ENCODE measurements at regions not wholly inside any gene's neighbourhood (a gene's known extent, or its start where the extent isn't known, plus 50 kb on each side); places are given as distances from the start of the nearest gene placed in this dataset.
A peak's percentile ranks its signal among the peaks of the same experiment; 100 is the strongest.

GRCh38 chr9:95822583-95823431 is 52.7 kb upstream of the ERCC6L2 start:
- in situ Hi-C loops (cut with HindIII; ENCODE audit: low pct_unique_long_range_greater_than_20kb, low sequenced_read_pairs): no loop called here
- peak; percentile 91 for DNase-seq (ENCODE audit: low read depth)

GRCh38 chr9:95822015-95822414 is 53.5 kb upstream of the ERCC6L2 start:
- in situ Hi-C loops (cut with HindIII; ENCODE audit: low pct_unique_long_range_greater_than_20kb, low sequenced_read_pairs): no loop called here
- no peak for DNase-seq (ENCODE audit: low read depth)

GRCh38 chr9:95820074-95820473 is 55.4 kb upstream of the ERCC6L2 start:
- in situ Hi-C loops (cut with HindIII; ENCODE audit: low pct_unique_long_range_greater_than_20kb, low sequenced_read_pairs): no loop called here
- no peak for DNase-seq (ENCODE audit: low read depth)

- DNase-seq (ENCODE audit: low read depth): no peak
- in situ Hi-C loops (cut with HindIII; ENCODE audit: low pct_unique_long_range_greater_than_20kb, low sequenced_read_pairs): no loop called here
Measured at GRCh38 chr9:95819636-95820035, 55.9 kb upstream of the ERCC6L2 start.

- in situ Hi-C loops (cut with HindIII; ENCODE audit: low pct_unique_long_range_greater_than_20kb, low sequenced_read_pairs): no loop called here
- no peak for DNase-seq (ENCODE audit: low read depth)
Measured at GRCh38 chr9:95817205-95817604, 58.3 kb upstream of the ERCC6L2 start.

- DNase-seq (ENCODE audit: low read depth): no peak
- in situ Hi-C loops (cut with HindIII; ENCODE audit: low pct_unique_long_range_greater_than_20kb, low sequenced_read_pairs): no loop called here
Measured at GRCh38 chr9:95816716-95817115, 58.8 kb upstream of the ERCC6L2 start.

GRCh38 chr9:95815961-95816360 is 59.5 kb upstream of the ERCC6L2 start:
- no peak for DNase-seq (ENCODE audit: low read depth)
- in situ Hi-C loops (cut with HindIII; ENCODE audit: low pct_unique_long_range_greater_than_20kb, low sequenced_read_pairs): no loop called here

GRCh38 chr9:95815133-95815532 is 60.4 kb upstream of the ERCC6L2 start:
- in situ Hi-C loops (cut with HindIII; ENCODE audit: low pct_unique_long_range_greater_than_20kb, low sequenced_read_pairs): no loop called here
- DNase-seq (ENCODE audit: low read depth): no peak

- DNase-seq (ENCODE audit: low read depth): peak; percentile 23
- in situ Hi-C loops (cut with HindIII; ENCODE audit: low pct_unique_long_range_greater_than_20kb, low sequenced_read_pairs): no loop called here
Measured at GRCh38 chr9:95813923-95814322, 61.6 kb upstream of the ERCC6L2 start.

- no peak for DNase-seq (ENCODE audit: low read depth)
- in situ Hi-C loops (cut with HindIII; ENCODE audit: low pct_unique_long_range_greater_than_20kb, low sequenced_read_pairs): no loop called here
Measured at GRCh38 chr9:95810814-95811213, 64.7 kb upstream of the ERCC6L2 start.

- DNase-seq (ENCODE audit: low read depth): no peak
- in situ Hi-C loops (cut with HindIII; ENCODE audit: low pct_unique_long_range_greater_than_20kb, low sequenced_read_pairs): no loop called here
Measured at GRCh38 chr9:95810133-95810532, 65.4 kb upstream of the ERCC6L2 start.

GRCh38 chr9:95809686-95810085 is 65.8 kb upstream of the ERCC6L2 start:
- no peak for DNase-seq (ENCODE audit: low read depth)
- in situ Hi-C loops (cut with HindIII; ENCODE audit: low pct_unique_long_range_greater_than_20kb, low sequenced_read_pairs): no loop called here

- in situ Hi-C loops (cut with HindIII; ENCODE audit: low pct_unique_long_range_greater_than_20kb, low sequenced_read_pairs): no loop called here
- no peak for DNase-seq (ENCODE audit: low read depth)
Measured at GRCh38 chr9:95808011-95808410, 67.5 kb upstream of the ERCC6L2 start.

- no peak for DNase-seq (ENCODE audit: low read depth)
- in situ Hi-C loops (cut with HindIII; ENCODE audit: low pct_unique_long_range_greater_than_20kb, low sequenced_read_pairs): no loop called here
Measured at GRCh38 chr9:95807326-95807947, 68.1 kb upstream of the ERCC6L2 start.

GRCh38 chr9:95803197-95803596 is 72.3 kb upstream of the ERCC6L2 start:
- no peak for DNase-seq (ENCODE audit: low read depth)
- in situ Hi-C loops (cut with HindIII; ENCODE audit: low pct_unique_long_range_greater_than_20kb, low sequenced_read_pairs): no loop called here

GRCh38 chr9:95801797-95802196 is 73.7 kb upstream of the ERCC6L2 start:
- in situ Hi-C loops (cut with HindIII; ENCODE audit: low pct_unique_long_range_greater_than_20kb, low sequenced_read_pairs): no loop called here
- DNase-seq (ENCODE audit: low read depth): no peak

- no peak for DNase-seq (ENCODE audit: low read depth)
Measured at GRCh38 chr9:95796029-95796428, 79.5 kb upstream of the ERCC6L2 start.

GRCh38 chr9:95793924-95794828 is 81.3 kb upstream of the ERCC6L2 start:
- DNase-seq (ENCODE audit: low read depth): peak; percentile 87
- in situ Hi-C loops (cut with HindIII; ENCODE audit: low pct_unique_long_range_greater_than_20kb, low sequenced_read_pairs): no loop called here

More at GRCh38 chr9:95796029-95796428, 79.5 kb upstream of the ERCC6L2 start:
- in situ Hi-C loops (cut with HindIII; ENCODE audit: low pct_unique_long_range_greater_than_20kb, low sequenced_read_pairs): no loop called here

GRCh38 chr9:95791695-95792094 is 83.8 kb upstream of the ERCC6L2 start:
- in situ Hi-C loops (cut with HindIII; ENCODE audit: low pct_unique_long_range_greater_than_20kb, low sequenced_read_pairs): no loop called here
- no peak for DNase-seq (ENCODE audit: low read depth)
